GM23338 (cell line): ENCODE measurements at regions not wholly inside any gene's neighbourhood (a gene's known extent, or its start where the extent isn't known, plus 50 kb on each side); places are given as distances from the start of the nearest gene placed in this dataset.

ENCODE experiments used
- ATAC-seq: fragments of 200-7000 bp; cut with Tn5 transposase; 3 replicates; pipeline ENCODE4 v1.9.1; 2020
- DNase-seq: peaks from one replicate; pipeline ENCODE4 v3.0.0-alpha.2; 2015; ENCODE audit warnings: low spot score
- H2AFZ ChIP-seq: fragments of 200-600 bp; sonication (generic); 2 replicates; pipeline ENCODE4 v1.8.0; 2016; ENCODE audit warnings: antibody characterized with exemption, mild to moderate bottlenecking, moderate library complexity
- H3F3A ChIP-seq: fragments of 200-600 bp; sonication (generic); replicated peaks from 2 replicates; pipeline ENCODE4 v1.8.0; 2017; ENCODE audit warnings: antibody characterized with exemption, mixed run types, low read depth
- H3K27ac ChIP-seq: fragments of 200-600 bp; sonication (generic); 2 replicates; pipeline ENCODE4 v1.6.1; 2016; ENCODE audit warnings: low read depth
- H3K27me3 ChIP-seq: fragments of 200-600 bp; sonication (generic); 2 replicates; pipeline ENCODE4 v1.8.0; 2016; ENCODE audit warnings: mild to moderate bottlenecking, mixed run types, moderate library complexity; ENCODE audit not compliant: insufficient read depth
- H3K36me3 ChIP-seq: fragments of 200-600 bp; sonication (generic); 2 replicates; pipeline ENCODE4 v1.8.0; 2016; ENCODE audit warnings: mild to moderate bottlenecking; ENCODE audit not compliant: insufficient read depth
- H3K4me1 ChIP-seq: fragments of 200-600 bp; sonication (generic); 2 replicates; pipeline ENCODE4 v1.8.0; 2016; ENCODE audit warnings: mild to moderate bottlenecking, moderate library complexity; ENCODE audit not compliant: insufficient read depth
- H3K4me2 ChIP-seq: fragments of 200-600 bp; sonication (generic); 2 replicates; pipeline ENCODE4 v1.7.1; 2017; ENCODE audit warnings: mixed run types
- H3K4me3 ChIP-seq: fragments of 200-600 bp; sonication (generic); 2 replicates; pipeline ENCODE4 v1.6.1; 2016; ENCODE audit warnings: mixed run types
- H3K79me2 ChIP-seq: fragments of 200-600 bp; sonication (generic); replicated peaks from 2 replicates; pipeline ENCODE4 v1.8.0; 2017; ENCODE audit warnings: mild to moderate bottlenecking; ENCODE audit not compliant: insufficient read depth
- H3K9me2 ChIP-seq: fragments of 200-600 bp; sonication (generic); 2 replicates; pipeline ENCODE4 v1.8.0; 2017; ENCODE audit not compliant: insufficient read depth
- H4K20me1 ChIP-seq: fragments of 200-600 bp; sonication (generic); replicated peaks from 2 replicates; pipeline ENCODE4 v1.8.0; 2017; ENCODE audit warnings: mild to moderate bottlenecking; ENCODE audit not compliant: insufficient read depth
- H3K27ac Mint-ChIP-seq: 2 replicates; pipeline ENCODE4 v1.8.0; 2020; ENCODE audit warnings: inconsistent platforms, mild to moderate bottlenecking, moderate library complexity, mixed read lengths
- H3K27me3 Mint-ChIP-seq: 3 replicates; pipeline ENCODE4 v1.8.0; 2022; ENCODE audit warnings: low read depth, mild to moderate bottlenecking, moderate library complexity, mixed read lengths, inconsistent platforms; ENCODE audit not compliant: insufficient read depth, poor library complexity
- H3K36me3 Mint-ChIP-seq: 3 replicates; pipeline ENCODE4 v1.8.0; 2021; ENCODE audit warnings: low read depth, mild to moderate bottlenecking, inconsistent platforms, moderate library complexity, mixed read lengths
- H3K4me1 Mint-ChIP-seq: 3 replicates; pipeline ENCODE4 v1.8.0; 2020; ENCODE audit warnings: mild to moderate bottlenecking, inconsistent platforms, mixed read lengths
- H3K4me3 Mint-ChIP-seq: 3 replicates; pipeline ENCODE4 v1.8.0; 2021; ENCODE audit warnings: moderate library complexity, mild to moderate bottlenecking, inconsistent platforms, mixed read lengths
- H3K9me3 Mint-ChIP-seq: 3 replicates; pipeline ENCODE4 v1.8.0; 2020; ENCODE audit warnings: moderate library complexity, mild to moderate bottlenecking, inconsistent platforms, mixed read lengths
- CREB1 ChIP-seq: fragments of 250-450 bp; sonication (Bioruptor Pico); IDR thresholded peaks from 2 replicates; pipeline ENCODE4 v1.5.0; 2020; ENCODE audit warnings: low read depth, mild to moderate bottlenecking, moderate library complexity
- EZH2 ChIP-seq: fragments of 200-600 bp; sonication (generic); IDR thresholded peaks from one replicate; pipeline ENCODE4 v1.8.0; 2017; ENCODE audit warnings: antibody characterized with exemption, mild to moderate bottlenecking, low read depth; ENCODE audit not compliant: unreplicated experiment
- EZH2phosphoT487 ChIP-seq: fragments of 200-600 bp; sonication (generic); IDR thresholded peaks from one replicate; pipeline ENCODE4 v1.8.1; 2018; ENCODE audit warnings: antibody characterized with exemption; ENCODE audit not compliant: unreplicated experiment
- JUNB ChIP-seq: IDR thresholded peaks from one replicate; pipeline ENCODE4 v1.6.1; 2016; ENCODE audit warnings: antibody characterized with exemption; ENCODE audit not compliant: unreplicated experiment
- NANOG ChIP-seq: IDR thresholded peaks from 2 replicates; pipeline ENCODE4 v1.6.1; 2016; ENCODE audit warnings: antibody characterized with exemption, borderline replicate concordance
- POLR2AphosphoS5 ChIP-seq: IDR thresholded peaks from 2 replicates; pipeline ENCODE4 v1.6.1; 2016; ENCODE audit warnings: antibody characterized with exemption, low read depth
- STAT1 ChIP-seq: IDR thresholded peaks from one replicate; pipeline ENCODE4 v1.6.1; 2016; ENCODE audit warnings: antibody characterized with exemption; ENCODE audit not compliant: unreplicated experiment
- ZNF331 ChIP-seq: fragments of 250-450 bp; sonication (Bioruptor Pico); IDR thresholded peaks from 2 replicates; pipeline ENCODE4 v1.5.0; 2020; ENCODE audit warnings: low read depth, mild to moderate bottlenecking, moderate library complexity
- TF ChIP-seq, protein P1 (sequence below): fragments of 250-450 bp; sonication (Bioruptor Pico); IDR thresholded peaks from 2 replicates; pipeline ENCODE4 v1.5.0; 2020; ENCODE audit warnings: mild to moderate bottlenecking, moderate library complexity

DNA sequence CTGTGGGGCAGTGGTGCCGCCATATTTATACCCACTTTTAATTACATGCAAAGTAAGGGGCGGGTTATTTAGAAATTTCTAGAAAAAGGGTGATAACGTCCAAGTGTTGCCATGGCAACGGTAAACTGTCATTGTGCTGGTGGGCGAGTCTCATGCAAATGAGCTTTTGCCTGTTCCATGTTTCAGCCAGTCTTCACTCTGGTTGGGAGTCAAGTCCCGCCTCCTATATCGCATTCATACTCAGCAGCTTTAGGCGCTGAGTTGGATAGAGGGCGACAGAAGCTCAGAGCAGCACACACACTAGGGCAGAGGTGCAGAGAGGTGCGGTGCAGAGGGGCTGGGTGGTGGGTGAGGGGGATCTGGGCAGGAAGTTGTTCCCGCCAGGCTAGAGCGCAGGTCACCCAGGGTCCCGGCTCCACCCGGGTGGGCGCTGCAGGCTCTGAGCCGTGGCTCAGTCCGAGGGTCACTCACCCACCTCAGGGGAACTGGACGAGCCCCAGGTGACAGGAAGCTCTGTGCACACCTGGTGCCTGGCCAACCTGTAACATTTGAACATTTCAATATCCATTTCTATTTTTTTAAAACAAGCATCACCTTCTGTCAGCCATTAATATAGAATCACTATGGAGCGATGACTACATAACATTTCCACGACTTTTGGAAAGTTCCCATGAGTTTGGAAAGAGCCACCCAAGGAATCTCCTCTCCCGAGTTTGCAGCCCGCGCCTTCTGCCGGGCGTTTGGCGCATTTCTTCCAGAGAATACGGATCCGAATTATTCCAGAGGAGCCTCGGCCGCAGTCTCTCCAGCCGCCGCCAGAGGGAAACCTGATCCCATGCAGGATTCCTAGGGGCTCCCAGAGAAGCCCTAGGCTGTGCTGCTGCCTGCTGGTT is 89.1 kb upstream of the PHACTR3 start (continued):
- TF ChIP-seq, protein P1, sequence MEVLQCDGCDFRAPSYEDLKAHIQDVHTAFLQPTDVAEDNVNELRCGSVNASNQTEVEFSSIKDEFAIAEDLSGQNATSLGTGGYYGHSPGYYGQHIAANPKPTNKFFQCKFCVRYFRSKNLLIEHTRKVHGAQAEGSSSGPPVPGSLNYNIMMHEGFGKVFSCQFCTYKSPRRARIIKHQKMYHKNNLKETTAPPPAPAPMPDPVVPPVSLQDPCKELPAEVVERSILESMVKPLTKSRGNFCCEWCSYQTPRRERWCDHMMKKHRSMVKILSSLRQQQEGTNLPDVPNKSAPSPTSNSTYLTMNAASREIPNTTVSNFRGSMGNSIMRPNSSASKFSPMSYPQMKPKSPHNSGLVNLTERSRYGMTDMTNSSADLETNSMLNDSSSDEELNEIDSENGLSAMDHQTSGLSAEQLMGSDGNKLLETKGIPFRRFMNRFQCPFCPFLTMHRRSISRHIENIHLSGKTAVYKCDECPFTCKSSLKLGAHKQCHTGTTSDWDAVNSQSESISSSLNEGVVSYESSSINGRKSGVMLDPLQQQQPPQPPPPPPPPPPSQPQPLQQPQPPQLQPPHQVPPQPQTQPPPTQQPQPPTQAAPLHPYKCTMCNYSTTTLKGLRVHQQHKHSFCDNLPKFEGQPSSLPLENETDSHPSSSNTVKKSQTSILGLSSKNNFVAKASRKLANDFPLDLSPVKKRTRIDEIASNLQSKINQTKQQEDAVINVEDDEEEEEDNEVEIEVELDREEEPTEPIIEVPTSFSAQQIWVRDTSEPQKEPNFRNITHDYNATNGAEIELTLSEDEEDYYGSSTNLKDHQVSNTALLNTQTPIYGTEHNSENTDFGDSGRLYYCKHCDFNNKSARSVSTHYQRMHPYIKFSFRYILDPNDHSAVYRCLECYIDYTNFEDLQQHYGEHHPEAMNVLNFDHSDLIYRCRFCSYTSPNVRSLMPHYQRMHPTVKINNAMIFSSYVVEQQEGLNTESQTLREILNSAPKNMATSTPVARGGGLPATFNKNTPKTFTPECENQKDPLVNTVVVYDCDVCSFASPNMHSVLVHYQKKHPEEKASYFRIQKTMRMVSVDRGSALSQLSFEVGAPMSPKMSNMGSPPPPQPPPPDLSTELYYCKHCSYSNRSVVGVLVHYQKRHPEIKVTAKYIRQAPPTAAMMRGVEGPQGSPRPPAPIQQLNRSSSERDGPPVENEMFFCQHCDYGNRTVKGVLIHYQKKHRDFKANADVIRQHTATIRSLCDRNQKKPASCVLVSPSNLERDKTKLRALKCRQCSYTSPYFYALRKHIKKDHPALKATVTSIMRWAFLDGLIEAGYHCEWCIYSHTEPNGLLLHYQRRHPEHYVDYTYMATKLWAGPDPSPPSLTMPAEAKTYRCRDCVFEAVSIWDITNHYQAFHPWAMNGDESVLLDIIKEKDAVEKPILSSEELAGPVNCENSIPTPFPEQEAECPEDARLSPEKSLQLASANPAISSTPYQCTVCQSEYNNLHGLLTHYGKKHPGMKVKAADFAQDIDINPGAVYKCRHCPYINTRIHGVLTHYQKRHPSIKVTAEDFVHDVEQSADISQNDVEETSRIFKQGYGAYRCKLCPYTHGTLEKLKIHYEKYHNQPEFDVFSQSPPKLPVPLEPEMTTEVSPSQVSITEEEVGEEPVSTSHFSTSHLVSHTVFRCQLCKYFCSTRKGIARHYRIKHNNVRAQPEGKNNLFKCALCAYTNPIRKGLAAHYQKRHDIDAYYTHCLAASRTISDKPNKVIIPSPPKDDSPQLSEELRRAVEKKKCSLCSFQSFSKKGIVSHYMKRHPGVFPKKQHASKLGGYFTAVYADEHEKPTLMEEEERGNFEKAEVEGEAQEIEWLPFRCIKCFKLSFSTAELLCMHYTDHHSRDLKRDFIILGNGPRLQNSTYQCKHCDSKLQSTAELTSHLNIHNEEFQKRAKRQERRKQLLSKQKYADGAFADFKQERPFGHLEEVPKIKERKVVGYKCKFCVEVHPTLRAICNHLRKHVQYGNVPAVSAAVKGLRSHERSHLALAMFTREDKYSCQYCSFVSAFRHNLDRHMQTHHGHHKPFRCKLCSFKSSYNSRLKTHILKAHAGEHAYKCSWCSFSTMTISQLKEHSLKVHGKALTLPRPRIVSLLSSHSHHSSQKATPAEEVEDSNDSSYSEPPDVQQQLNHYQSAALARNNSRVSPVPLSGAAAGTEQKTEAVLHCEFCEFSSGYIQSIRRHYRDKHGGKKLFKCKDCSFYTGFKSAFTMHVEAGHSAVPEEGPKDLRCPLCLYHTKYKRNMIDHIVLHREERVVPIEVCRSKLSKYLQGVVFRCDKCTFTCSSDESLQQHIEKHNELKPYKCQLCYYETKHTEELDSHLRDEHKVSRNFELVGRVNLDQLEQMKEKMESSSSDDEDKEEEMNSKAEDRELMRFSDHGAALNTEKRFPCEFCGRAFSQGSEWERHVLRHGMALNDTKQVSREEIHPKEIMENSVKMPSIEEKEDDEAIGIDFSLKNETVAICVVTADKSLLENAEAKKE (CRISPR knock-in tag), result no peak
- no peak for TF ChIP-seq ZNF331 (CRISPR knock-in tag)
- TF ChIP-seq EZH2phosphoT487, result no peak
- TF ChIP-seq EZH2, result no peak
- no peak for TF ChIP-seq NANOG
- 0 out of 2 replicates have a peak, but pooled peaks have one; percentile 25 for TF ChIP-seq POLR2AphosphoS5
- no peak for TF ChIP-seq STAT1

GRCh38 chr20:59515906-59516209 is 88.5 kb upstream of the PHACTR3 start:
- Histone ChIP-seq H3K27ac (no peak overlapping the region), H3K36me3 (no peaks in the 10 kb centered on the region), H3K4me2 (no peak overlapping the region), H3K4me3 (no peak overlapping the region), H3K4me1 (no peaks in the 10 kb centered on the region; the same call in 1 of the 2 replicates), H3K9me2 (no peaks in the 10 kb centered on the region), H3F3A (no peaks in the 10 kb centered on the region), H2AFZ (no peak overlapping the region), H3K27me3 (no peaks in the 10 kb centered on the region), H4K20me1 (no peaks in the 10 kb centered on the region), H3K79me2 (no peaks in the 10 kb centered on the region)
- Mint-ChIP-seq H3K27me3 (peaks cover 11% of the 10 kb centered on the region), H3K4me3 (no peak overlapping the region), H3K36me3 (no peaks in the 10 kb centered on the region), H3K4me1 (peaks cover 4% of the 10 kb centered on the region; the same call in 2 of the 3 replicates), H3K27ac (no peak overlapping the region), H3K9me3 (no peaks in the 10 kb centered on the region; the same call in 2 of the 3 replicates)
- DNase-seq, result no peak
- ATAC-seq, result no peak
- TF ChIP-seq, protein P1 (CRISPR knock-in tag), result no peak
- TF ChIP-seq JUNB, result no peak
- no peak for TF ChIP-seq NANOG
- TF ChIP-seq ZNF331 (CRISPR knock-in tag), result no peak
- TF ChIP-seq EZH2phosphoT487, result no peak
- TF ChIP-seq STAT1, result no peak
- no peak for TF ChIP-seq CREB1 (CRISPR knock-in tag)
